LHCN-M2 (cell line): ENCODE measurements at regions not wholly inside any gene's neighbourhood (a gene's known extent, or its start where the extent isn't known, plus 50 kb on each side); places are given as distances from the start of the nearest gene placed in this dataset.
"Not testable (repeated sequence)": the region's sequence is repeated elsewhere in the genome, so short reads cannot be mapped to it uniquely, and the experiment has no call there.

Experiments used
- DNase-seq: peaks from one replicate; pipeline ENCODE4 v3.0.0-alpha.2; 2012; ENCODE audit warnings: low read depth

DNA sequence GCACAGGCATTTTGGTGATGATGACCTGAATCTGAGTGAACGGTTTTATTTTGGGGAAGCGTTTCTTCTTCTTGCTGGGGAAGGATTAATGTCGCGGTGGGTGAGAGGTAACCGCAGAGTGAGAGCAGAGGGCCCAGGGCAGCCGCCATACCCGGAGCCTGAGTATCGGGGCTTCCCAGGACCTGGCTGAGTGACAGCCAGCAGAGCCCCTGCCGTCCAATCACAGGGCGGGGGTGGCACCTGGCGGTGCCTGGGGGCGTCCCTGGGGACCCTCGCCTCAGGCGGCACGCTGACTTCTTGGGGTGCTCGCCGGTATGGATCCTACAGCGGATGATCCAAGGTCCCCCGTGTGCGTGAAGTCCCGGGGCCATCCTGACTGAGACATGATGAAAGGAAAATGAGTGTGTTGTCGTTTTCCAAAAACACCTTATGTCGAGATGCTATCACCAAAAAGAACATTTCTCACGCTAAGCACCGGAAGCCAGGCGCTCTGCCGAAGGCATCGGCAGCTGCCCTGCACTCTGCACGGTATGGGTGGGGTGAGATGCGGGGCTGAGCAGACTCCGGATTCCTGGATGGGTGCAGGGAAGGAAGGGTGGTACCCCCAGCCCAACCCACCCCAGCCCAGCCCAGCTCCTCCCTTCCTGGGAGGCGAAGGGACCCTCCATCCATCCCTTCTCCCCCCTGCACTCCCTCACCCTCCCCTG lies 227.9 kb upstream of the SHH start:
- DNase-seq: no peak

DNA sequence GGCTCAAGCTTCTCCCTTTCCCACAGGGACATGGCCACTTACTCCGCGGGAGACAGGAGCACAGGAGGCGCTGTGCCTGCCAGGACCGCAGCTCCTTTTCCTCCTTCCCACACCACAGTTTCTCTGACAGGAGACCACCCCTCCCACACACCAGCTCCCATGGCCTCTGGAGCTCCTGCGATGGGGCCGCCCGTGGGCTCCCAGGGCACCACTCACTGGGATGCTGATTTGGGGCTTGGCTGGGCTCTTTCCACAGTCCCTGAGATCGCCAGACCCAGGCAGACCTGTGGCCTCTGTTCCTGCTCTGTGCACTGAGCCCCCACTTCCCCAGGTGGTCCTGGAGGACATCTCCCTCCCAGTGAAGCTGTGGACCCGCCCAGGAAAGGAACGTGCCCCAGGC lies 226.9 kb upstream of the SHH start:
- no peak for DNase-seq

- DNase-seq: no peak
Measured at GRCh38 chr7:156038345-156038744, 226.1 kb upstream of the SHH start.

- no peak for DNase-seq
Measured at GRCh38 chr7:156036153-156036552, 223.9 kb upstream of the SHH start.

- DNase-seq: not testable (repeated sequence)
Measured at GRCh38 chr7:156035387-156035786, 223.1 kb upstream of the SHH start.

DNA sequence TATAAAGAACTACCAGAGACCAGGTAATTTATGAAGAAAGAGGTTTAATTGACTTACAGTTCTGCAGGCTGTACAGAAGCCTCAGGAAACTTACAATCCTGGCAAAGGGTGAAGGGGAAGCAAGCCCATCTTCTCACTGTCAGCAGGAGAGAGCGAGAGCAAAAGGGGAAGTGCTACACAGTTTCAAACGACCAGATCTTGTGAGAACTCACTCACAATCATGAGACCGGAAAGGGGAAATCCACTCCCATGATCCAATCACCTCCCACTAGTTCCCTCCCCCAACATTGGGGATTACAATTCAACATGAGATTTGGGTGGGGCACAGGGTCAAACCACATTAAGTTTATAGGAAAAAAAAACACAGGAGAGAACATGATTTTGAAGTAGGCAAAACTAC lies 222.1 kb upstream of the SHH start:
- DNase-seq: no peak

- no peak for DNase-seq
Measured at GRCh38 chr7:156032973-156033372, 220.7 kb upstream of the SHH start.

- no peak for DNase-seq
Measured at GRCh38 chr7:156031679-156032478, 219.6 kb upstream of the SHH start.

- no peak for DNase-seq
Measured at GRCh38 chr7:156029460-156030007, 217.3 kb upstream of the SHH start.

DNA sequence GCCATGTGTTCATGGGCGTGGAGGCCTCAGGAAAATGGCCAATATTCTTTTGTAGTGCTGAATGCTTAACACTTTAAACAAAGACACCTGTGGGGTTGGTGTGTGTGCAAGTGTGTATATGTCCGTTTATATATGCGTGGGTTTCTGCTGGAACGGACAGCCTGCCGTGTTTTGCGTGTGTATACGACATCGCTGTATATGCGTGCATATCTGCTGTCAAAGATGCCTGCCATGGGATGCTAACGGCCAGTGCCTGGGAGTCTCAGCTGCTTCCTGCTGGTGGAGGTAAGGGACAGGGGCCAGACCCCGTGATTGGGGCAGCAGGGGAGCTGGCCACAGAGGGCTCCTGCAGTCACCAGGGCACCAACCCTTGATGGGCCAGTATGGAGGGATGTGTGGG lies 216.3 kb upstream of the SHH start:
- DNase-seq: no peak

- DNase-seq: no peak
Measured at GRCh38 chr7:156027821-156028220, 215.6 kb upstream of the SHH start.

- no peak for DNase-seq
Measured at GRCh38 chr7:156026603-156027002, 214.3 kb upstream of the SHH start.

DNA sequence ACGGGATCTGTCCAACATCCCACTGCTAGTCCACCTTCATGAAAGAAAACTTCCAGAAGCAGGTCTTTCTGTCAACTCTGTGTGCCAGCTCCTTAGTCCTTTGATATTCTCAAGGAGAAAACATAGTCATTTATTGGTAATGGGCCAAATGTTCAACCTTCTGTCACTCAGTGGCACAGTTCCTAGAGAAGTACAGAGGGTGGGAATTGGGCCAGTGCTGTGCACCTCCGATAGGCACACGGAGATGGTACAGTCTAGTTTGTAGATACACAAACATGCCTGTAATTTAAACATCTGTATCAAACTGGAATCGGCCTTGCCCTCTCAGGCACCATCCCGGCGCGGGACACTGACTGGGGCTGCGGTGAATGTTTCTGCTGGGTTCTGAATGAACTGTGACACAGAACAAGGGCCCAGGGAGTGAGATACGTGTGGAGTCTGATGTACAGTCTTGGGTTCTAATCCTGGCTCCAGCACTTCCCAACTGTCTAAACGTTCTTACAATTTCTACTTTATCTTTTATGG lies 213.9 kb upstream of the SHH start:
- no peak for DNase-seq

DNA sequence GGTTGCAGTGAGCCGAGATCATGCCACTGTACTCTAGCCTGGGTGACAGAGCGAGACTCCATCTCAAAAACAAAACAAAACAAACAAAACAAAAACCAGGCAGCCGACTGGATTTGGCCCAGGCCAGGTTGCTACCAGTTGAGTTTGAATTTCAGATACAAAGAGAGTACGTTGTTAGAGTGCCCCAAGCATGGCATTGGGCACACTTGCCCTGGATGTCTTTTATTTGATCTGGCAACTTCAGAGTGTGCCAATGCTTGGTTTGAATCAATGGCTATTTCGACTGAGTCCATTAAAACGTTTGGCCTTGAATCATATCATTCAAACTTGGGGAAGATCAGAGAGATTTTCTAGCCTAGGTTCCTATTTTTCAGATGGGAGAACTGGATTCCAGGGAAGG lies 213.4 kb upstream of the SHH start:
- DNase-seq: no peak

DNA sequence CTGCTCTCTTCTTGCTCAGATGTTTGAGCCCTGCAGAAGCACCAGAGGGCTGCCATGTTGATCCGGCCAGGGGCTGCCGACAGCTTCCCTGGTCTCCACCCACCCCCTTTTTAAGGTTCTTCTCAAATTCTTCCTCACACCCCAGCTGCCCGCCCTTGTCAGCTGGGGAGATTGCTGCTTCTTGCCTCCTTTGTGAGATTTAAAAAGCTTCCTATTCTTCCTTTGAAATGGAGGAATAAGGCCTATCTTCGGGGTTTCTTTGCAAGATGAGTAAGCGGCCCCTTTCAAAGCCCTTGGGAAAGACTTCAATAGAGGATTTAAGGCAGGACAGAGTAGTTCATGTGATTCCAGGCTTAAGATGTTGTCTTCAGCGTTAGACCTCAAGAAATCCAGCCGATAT lies 211.9 kb upstream of the SHH start:
- no peak for DNase-seq

- DNase-seq: no peak
Measured at GRCh38 chr7:156022483-156023459, 210.5 kb upstream of the SHH start.

GRCh38 chr7:156021471-156021870 lies 209.2 kb upstream of the SHH start:
- DNase-seq: no peak

GRCh38 chr7:156020566-156020965 lies 208.3 kb upstream of the SHH start:
- no peak for DNase-seq

DNA sequence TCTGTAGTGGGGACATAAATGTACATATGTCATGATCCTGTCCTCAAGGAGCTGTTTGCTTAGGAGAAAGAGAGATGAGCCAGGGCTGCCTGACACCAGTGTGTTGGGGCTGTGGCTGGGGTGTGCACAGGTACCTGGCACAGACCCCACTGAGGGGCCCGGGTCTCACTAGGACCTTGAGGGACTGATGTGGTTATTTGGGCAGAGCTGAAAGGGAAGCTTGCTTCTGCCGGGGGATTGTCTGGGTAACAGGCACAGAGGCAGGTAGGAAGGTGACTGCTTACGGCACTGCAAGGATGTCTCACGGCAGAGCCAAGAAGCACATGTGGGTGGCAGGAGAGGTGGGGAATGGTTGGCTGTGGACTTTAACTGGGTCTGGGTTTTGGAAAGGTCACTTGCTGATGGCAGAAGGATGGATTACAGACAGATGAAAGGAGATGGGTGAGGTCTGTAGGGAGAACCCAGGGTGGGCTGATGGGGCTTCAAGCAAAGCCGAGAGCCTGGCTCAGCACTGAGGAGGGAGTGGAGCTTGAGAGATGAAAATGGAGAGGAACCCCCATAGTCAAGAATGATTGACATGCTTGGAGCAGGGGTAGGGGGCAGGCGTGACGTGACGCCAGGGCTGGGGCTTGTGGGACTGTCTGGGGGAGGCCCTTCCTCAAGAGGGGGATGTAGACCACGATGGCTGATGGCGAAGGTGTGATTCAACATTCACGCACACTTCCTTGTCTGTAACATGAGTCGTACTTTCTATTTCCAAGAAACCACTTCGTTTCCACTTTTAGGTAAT lies 207.7 kb upstream of the SHH start:
- no peak for DNase-seq

DNA sequence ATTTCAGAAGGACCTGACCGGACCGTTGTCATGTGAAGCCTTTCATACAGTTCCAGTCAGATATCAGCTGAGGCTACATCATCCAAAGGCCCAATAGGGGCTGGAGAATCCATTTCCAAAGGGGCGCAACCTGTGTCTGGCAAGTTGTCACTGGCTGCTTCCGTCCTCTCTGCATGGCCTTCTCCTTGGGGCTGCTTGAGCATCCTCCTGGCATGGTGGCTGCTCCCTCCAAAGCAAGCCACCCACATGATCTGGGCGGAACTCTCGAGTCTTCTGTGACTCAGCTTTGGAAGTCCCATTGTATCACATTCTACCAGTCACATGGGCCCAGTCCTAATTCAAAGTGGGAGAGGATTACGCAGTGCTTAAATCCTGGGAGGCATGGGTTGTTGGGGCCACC lies 207.0 kb upstream of the SHH start:
- DNase-seq: no peak
